ENCODE measurements at regions not wholly inside any gene's neighbourhood (a gene's known extent, or its start where the extent isn't known, plus 50 kb on each side); places are given as distances from the start of the nearest gene placed in this dataset.
"Not testable (repeated sequence)": the region's sequence is repeated elsewhere in the genome, so short reads cannot be mapped to it uniquely, and the experiment has no call there.

GRCh38 chr12:13924286-13924685 is 57.1 kb downstream of the GRIN2B start:
- H3K4me3 ChIP-seq (ENCODE audit: low read depth, low read length): no peak overlapping the region
- no peak for DNase-seq (ENCODE audit: low read depth)
- TF ChIP-seq, protein P1, sequence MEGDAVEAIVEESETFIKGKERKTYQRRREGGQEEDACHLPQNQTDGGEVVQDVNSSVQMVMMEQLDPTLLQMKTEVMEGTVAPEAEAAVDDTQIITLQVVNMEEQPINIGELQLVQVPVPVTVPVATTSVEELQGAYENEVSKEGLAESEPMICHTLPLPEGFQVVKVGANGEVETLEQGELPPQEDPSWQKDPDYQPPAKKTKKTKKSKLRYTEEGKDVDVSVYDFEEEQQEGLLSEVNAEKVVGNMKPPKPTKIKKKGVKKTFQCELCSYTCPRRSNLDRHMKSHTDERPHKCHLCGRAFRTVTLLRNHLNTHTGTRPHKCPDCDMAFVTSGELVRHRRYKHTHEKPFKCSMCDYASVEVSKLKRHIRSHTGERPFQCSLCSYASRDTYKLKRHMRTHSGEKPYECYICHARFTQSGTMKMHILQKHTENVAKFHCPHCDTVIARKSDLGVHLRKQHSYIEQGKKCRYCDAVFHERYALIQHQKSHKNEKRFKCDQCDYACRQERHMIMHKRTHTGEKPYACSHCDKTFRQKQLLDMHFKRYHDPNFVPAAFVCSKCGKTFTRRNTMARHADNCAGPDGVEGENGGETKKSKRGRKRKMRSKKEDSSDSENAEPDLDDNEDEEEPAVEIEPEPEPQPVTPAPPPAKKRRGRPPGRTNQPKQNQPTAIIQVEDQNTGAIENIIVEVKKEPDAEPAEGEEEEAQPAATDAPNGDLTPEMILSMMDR (IDR thresholded peaks at IDR 0.05; ENCODE audit: insufficient read depth, low read depth, low read length): no peak

DNA sequence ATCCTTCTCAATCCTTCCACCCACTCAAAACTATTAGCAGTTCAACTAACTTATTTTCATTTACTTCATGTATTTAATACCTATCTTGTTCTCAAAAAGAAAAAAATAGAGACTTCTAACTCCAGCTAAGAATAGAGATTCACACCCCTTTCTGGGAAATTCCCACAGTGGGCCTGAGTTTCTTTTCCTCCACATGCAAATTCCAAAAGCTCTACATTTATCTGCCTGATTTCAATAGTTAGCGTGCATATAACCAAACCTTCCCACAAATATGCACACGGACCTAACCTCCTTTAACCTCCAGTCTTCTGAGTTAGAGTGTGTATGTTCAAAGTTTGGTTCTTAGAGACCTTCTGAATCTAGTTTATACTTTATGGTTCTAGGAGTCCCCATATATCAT is 62.5 kb downstream of the GRIN2B start:
- TF ChIP-seq, protein P1 (IDR thresholded peaks at IDR 0.05; ENCODE audit: insufficient read depth, low read depth, low read length): no peak
- DNase-seq (ENCODE audit: low read depth): no peak

DNA sequence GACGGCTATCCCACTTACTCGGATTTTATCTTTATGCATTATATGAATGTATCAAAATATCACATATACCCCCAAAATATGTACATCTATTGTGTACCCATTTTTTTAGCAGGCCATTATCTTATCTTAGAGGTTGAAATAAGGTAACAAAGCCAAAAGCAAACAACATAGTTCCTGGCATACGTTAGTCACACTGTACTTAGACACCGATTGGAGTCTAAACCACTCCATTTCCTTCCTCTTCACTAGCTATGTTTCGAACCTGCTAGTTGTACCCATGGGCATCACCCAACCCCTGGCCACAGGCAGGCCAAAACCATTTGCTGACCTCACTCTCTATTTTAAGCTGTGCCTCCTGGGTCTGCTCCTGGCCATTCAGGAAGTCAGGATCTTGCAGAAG is 66.3 kb downstream of the GRIN2B start:
- no peak overlapping the region for H3K4me3 ChIP-seq (ENCODE audit: low read depth, low read length)
- no peak for DNase-seq (ENCODE audit: low read depth)
- TF ChIP-seq, protein P1 (IDR thresholded peaks at IDR 0.05; ENCODE audit: insufficient read depth, low read depth, low read length): no peak

More for the DNA sequence above, 62.5 kb downstream of the GRIN2B start:
- no peak overlapping the region for H3K4me3 ChIP-seq (ENCODE audit: low read depth, low read length)

GRCh38 chr12:13913371-13913770 is 68.0 kb downstream of the GRIN2B start:
- H3K4me3 ChIP-seq (ENCODE audit: low read depth, low read length): no peak overlapping the region
- TF ChIP-seq, protein P1 (IDR thresholded peaks at IDR 0.05; ENCODE audit: insufficient read depth, low read depth, low read length): no peak
- no peak for DNase-seq (ENCODE audit: low read depth)

DNA sequence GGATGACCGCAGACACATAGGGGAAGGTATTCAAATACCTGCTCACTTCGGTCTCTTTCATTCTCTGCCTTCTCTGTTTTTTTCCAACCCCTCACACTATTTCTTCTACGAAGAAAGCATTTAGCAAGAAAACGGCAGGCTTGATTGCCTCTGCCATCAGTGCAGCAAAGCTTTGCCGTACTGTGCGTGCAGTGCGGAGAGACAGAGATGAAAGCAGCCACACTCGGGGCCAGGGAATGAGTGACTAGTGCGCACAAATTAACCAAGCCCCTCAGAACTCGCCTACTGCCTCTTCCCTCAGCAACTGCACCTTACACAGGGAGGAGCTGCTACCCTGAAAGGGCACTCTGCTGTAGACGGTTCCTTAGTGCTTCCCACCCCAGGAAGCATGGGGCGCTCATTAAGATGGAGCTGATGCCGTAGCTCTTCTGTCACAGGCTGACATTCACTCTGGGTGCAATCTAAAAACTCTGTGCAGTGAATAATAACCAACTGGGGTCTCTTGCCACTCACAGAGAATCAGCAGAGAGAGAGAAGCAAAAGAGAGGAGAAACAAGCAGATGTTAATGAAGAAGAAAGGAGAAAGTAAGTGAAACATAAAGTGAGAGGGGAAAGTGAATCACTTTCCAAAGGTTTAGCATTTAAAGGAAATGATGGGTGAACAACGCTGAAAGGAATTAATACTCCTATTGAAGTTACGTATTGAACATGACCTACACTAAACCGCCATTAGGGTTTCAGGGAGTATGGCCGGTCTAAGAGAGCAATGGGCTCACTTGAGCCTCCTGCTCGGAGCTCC is 69.4 kb downstream of the GRIN2B start:
- TF ChIP-seq, protein P1 (IDR thresholded peaks at IDR 0.05; ENCODE audit: insufficient read depth, low read depth, low read length): no peak
- DNase-seq (ENCODE audit: low read depth): no peak
- H3K4me3 ChIP-seq (ENCODE audit: low read depth, low read length): no peak overlapping the region

- no peak overlapping the region for H3K4me3 ChIP-seq (ENCODE audit: low read depth, low read length)
- DNase-seq (ENCODE audit: low read depth): no peak
- TF ChIP-seq, protein P1 (IDR thresholded peaks at IDR 0.05; ENCODE audit: insufficient read depth, low read depth, low read length): no peak
Observed at GRCh38 chr12:13905794-13906193, 75.6 kb downstream of the GRIN2B start.

DNA sequence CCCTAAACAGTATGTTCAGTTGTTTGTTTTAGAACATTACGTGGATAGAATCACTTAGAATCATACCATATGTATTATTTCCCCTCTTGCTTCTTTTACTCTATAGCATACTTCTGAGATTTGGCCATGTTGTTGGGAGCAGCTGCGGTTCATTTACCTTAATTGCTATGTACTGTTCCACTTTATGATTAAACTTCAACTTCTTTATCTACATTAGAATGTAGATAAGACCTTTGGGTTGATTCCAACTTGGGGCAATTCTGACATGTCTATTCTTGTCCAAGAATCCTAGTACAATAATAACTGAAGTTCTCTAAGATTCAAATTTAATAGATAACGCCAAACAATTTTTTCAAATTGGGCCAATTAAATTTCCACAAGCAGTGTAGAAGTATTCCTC is 80.7 kb downstream of the GRIN2B start:
- DNase-seq (ENCODE audit: low read depth): no peak
- H3K4me3 ChIP-seq (ENCODE audit: low read depth, low read length): no peak overlapping the region
- TF ChIP-seq, protein P1 (IDR thresholded peaks at IDR 0.05; ENCODE audit: insufficient read depth, low read depth, low read length): no peak

GRCh38 chr12:13898387-13898786 is 83.0 kb downstream of the GRIN2B start:
- not testable (repeated sequence) for H3K4me3 ChIP-seq (ENCODE audit: low read depth, low read length); DNase-seq (ENCODE audit: low read depth)
